HCT116 (cell line): ENCODE measurements at regions not wholly inside any gene's neighbourhood (a gene's known extent, or its start where the extent isn't known, plus 50 kb on each side); places are given as distances from the start of the nearest gene placed in this dataset.

Source experiments
- ATAC-seq: fragments of 200-7000 bp; cut with Tn5 transposase; 2 replicates; pipeline ENCODE4 v1.9.1; 2020; ENCODE audit warnings: mild to moderate bottlenecking, moderate library complexity
- BruUV-seq: library from RNA; stranded (reverse); fragments of 400-500 nt; replicated peaks from 2 replicates; lab custom pipeline; 2021; lab: Mats Ljungman, UMichigan
- CTCF ChIA-PET: fragments of 300-600 bp; sonication (Branson Sonifier 250); formaldehyde crosslinking; loops from one replicate; lab custom pipeline; 2021; ENCODE audit warnings: antibody characterized with exemption; lab: Charles Lee
- POLR2A ChIA-PET: fragments of 300-600, 350-600 bp; sonication (Branson Sonifier 250); formaldehyde crosslinking; loops from one replicate; lab custom pipeline; 2021; ENCODE audit warnings: antibody characterized with exemption; lab: Charles Lee
- RAD21 ChIA-PET, 2 experiments: fragments of 300-600 bp; sonication (Branson Sonifier 250); formaldehyde crosslinking; loops; one replicate each; lab custom pipeline; 2023; ENCODE audit warnings: low total read pairs in 2 of 2; ENCODE audit not compliant: uncharacterized antibody in 2 of 2, unreplicated experiment in 2 of 2, low non-redundant PET in 1 of 2; lab: Charles Lee
- DNase-seq: peaks from one replicate; pipeline ENCODE4 v3.0.0-alpha.2; 2010; ENCODE audit warnings: low read depth, low spot score
- H2AFZ ChIP-seq: fragments of 200-600 bp; shearing (Covaris generic), sonication (generic); 2 replicates; pipeline ENCODE4 v1.6.1; 2017; ENCODE audit warnings: low read depth, mixed run types, mixed read lengths, antibody characterized with exemption, low read length; ENCODE audit not compliant: poor library complexity, severe bottlenecking
- H3K27ac ChIP-seq: 2 replicates; pipeline ENCODE4 v1.5.1; 2012; ENCODE audit warnings: low read depth, low read length
- H3K27me3 ChIP-seq: fragments of 200-600 bp; sonication (generic); 2 replicates; pipeline ENCODE4 v1.6.1; 2016; ENCODE audit warnings: mixed run types, low read length, mixed read lengths; ENCODE audit not compliant: insufficient read depth
- H3K36me3 ChIP-seq, 2 experiments: fragments of 200-500 bp in 1 of 2; fragments of 200-600 bp in 1 of 2; sonication (Bioruptor generic) in 1 of 2; sonication (generic) in 1 of 2; 2 replicates each; pipeline versions ENCODE4 v1.5.1 to v1.6.1; 2014 to 2016; ENCODE audit warnings: low read length in 2 of 2, inconsistent platforms in 1 of 2, mixed read lengths in 1 of 2, mixed run types in 1 of 2; ENCODE audit not compliant: insufficient read depth in 2 of 2, control insufficient read depth in 1 of 2
- H3K4me1 ChIP-seq, 2 experiments: fragments of 200-600 bp in 1 of 2; sonication (generic) in 1 of 2; 2 replicates each; pipeline versions ENCODE4 v1.5.1 to v1.6.1; 2012 to 2017; ENCODE audit warnings: low read length in 2 of 2, inconsistent platforms in 1 of 2, mild to moderate bottlenecking in 1 of 2, mixed read lengths in 1 of 2, mixed run types in 1 of 2, moderate library complexity in 1 of 2; ENCODE audit not compliant: insufficient read depth in 2 of 2, control insufficient read depth in 1 of 2
- H3K4me2 ChIP-seq: fragments of 200-600 bp; sonication (generic); 2 replicates; pipeline ENCODE4 v1.6.1; 2017; ENCODE audit warnings: mixed run types, low read length, mixed read lengths
- H3K4me3 ChIP-seq, 2 experiments: fragments of 200-600 bp in 1 of 2; sonication (generic) in 1 of 2; replicated peaks in 1 of 2; 2 replicates each; pipeline ENCODE4 v1.5.1; 2011 to 2016; ENCODE audit warnings: low read length in 2 of 2, control low read depth in 1 of 2, low read depth in 1 of 2, mild to moderate bottlenecking in 1 of 2, mixed read lengths in 1 of 2, mixed run types in 1 of 2
- H3K79me2 ChIP-seq: fragments of 200-600 bp; sonication (generic); 2 replicates; pipeline ENCODE4 v1.6.1; 2017; ENCODE audit warnings: mild to moderate bottlenecking, mixed run types, low read length, moderate library complexity, mixed read lengths; ENCODE audit not compliant: insufficient read depth
- H3K9ac ChIP-seq: fragments of 200-600 bp; sonication (generic); 2 replicates; pipeline ENCODE4 v1.6.1; 2016; ENCODE audit warnings: low read length, mixed read lengths
- H3K9me2 ChIP-seq: fragments of 200-600 bp; sonication (generic), shearing (Covaris generic); 2 replicates; pipeline ENCODE4 v1.6.1; 2017; ENCODE audit warnings: mixed run types, mild to moderate bottlenecking, moderate library complexity; ENCODE audit not compliant: insufficient read depth
- H3K9me3 ChIP-seq, 2 experiments: fragments of 200-500 bp in 1 of 2; fragments of 200-600 bp in 1 of 2; sonication (Bioruptor generic) in 1 of 2; sonication (generic) in 1 of 2; 2 replicates each; pipeline ENCODE4 v1.6.1; 2014 to 2017; ENCODE audit warnings: low read length in 2 of 2, mixed read lengths in 2 of 2, inconsistent platforms in 1 of 2, low read depth in 1 of 2, mild to moderate bottlenecking in 1 of 2, mixed run types in 1 of 2, moderate library complexity in 1 of 2; ENCODE audit not compliant: control insufficient read depth in 1 of 2, insufficient read depth in 1 of 2
- H4K20me1 ChIP-seq: fragments of 200-600 bp; sonication (generic), shearing (Covaris generic); 2 replicates; pipeline ENCODE4 v1.6.1; 2017; ENCODE audit warnings: mixed run types, mild to moderate bottlenecking, moderate library complexity; ENCODE audit not compliant: insufficient read depth
- CBX3 ChIP-seq: IDR thresholded peaks from 2 replicates; pipeline ENCODE4 v1.6.1; 2012; ENCODE audit warnings: low read depth
- EGR1 ChIP-seq: IDR thresholded peaks from 2 replicates; pipeline ENCODE4 v1.6.1; 2012; ENCODE audit warnings: low read depth
- ELF1 ChIP-seq: IDR thresholded peaks from 2 replicates; pipeline ENCODE4 v1.6.1; 2012; ENCODE audit warnings: low read depth, borderline replicate concordance
- EZH2 ChIP-seq: fragments of 200-600 bp; sonication (generic); IDR thresholded peaks from 2 replicates; pipeline ENCODE4 v1.6.1; 2017; ENCODE audit warnings: antibody characterized with exemption, mixed run types
- EZH2phosphoT487 ChIP-seq: fragments of 200-600 bp; IDR thresholded peaks from 2 replicates; pipeline ENCODE4 v1.6.1; 2018; ENCODE audit warnings: antibody characterized with exemption, borderline replicate concordance
- RAD21 ChIP-seq: IDR thresholded peaks from 2 replicates; pipeline ENCODE4 v1.6.1; 2012; ENCODE audit warnings: low read depth, mild to moderate bottlenecking
- ZFX ChIP-seq: fragments of 450-650 bp; IDR thresholded peaks from 2 replicates; pipeline ENCODE4 v1.6.1; 2017
- intact Hi-C: fragments of 100-400 bp; cut with micrococcal nuclease; formaldehyde crosslinking; loops from 2 replicates; pipeline ENCODE4 v1.10.0; 2022
- TF ChIP-seq, protein P1 (sequence below): IDR thresholded peaks from 2 replicates; pipeline ENCODE4 v1.6.1; 2012
- TF ChIP-seq, protein P2 (sequence below): IDR thresholded peaks from 2 replicates; pipeline ENCODE4 v1.6.1; 2011; ENCODE audit warnings: mild to moderate bottlenecking, low read length, moderate library complexity; ENCODE audit not compliant: insufficient replicate concordance; ENCODE audit errors: extremely low read depth

- TF ChIP-seq, protein P1, sequence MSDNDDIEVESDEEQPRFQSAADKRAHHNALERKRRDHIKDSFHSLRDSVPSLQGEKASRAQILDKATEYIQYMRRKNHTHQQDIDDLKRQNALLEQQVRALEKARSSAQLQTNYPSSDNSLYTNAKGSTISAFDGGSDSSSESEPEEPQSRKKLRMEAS = no peak
- TF ChIP-seq EZH2phosphoT487 (no peak), ELF1 (no peak), EGR1 (no peak), EZH2 (no peak), CBX3 (no peak)
- TF ChIP-seq, protein P2, sequence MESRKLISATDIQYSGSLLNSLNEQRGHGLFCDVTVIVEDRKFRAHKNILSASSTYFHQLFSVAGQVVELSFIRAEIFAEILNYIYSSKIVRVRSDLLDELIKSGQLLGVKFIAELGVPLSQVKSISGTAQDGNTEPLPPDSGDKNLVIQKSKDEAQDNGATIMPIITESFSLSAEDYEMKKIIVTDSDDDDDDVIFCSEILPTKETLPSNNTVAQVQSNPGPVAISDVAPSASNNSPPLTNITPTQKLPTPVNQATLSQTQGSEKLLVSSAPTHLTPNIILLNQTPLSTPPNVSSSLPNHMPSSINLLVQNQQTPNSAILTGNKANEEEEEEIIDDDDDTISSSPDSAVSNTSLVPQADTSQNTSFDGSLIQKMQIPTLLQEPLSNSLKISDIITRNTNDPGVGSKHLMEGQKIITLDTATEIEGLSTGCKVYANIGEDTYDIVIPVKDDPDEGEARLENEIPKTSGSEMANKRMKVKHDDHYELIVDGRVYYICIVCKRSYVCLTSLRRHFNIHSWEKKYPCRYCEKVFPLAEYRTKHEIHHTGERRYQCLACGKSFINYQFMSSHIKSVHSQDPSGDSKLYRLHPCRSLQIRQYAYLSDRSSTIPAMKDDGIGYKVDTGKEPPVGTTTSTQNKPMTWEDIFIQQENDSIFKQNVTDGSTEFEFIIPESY = no peak
Observed at GRCh38 chr1:98355656-98356383, 305.7 kb upstream of the SNX7 start (continued).

DNA sequence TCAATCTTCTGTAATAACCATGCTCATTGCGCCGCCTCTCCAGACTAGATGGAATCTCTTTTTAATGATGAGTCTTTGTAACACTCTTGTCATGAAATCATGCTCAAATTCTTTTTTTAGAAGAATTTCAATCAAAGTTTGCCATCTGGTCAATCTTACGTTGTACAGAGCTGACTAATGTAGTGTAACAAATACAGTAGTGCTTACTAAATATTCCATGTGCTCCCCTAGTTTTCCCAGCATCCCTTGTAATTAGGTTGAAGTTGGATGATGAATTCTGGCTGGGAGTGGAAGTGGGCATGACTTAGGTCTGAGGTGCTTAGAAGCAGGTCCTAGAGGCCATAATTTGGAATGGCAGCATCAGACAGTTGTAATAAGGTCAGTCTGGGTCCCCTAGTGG lies 309.1 kb upstream of the SNX7 start:
- POLR2A ChIA-PET = no interaction called here
- H3K4me3 ChIP-seq = no peak overlapping the region
- TF ChIP-seq, protein P2 = no peak
- TF ChIP-seq ZFX = no peak
- TF ChIP-seq, protein P1 = no peak
- no peak for TF ChIP-seq RAD21
- H3K4me2 ChIP-seq = no peak overlapping the region
- H2AFZ ChIP-seq = no peak overlapping the region
- no peaks in the 10 kb centered on the region for H3K4me1 ChIP-seq
- no peak overlapping the region for H3K9ac ChIP-seq
- no peaks in the 10 kb centered on the region for H3K36me3 ChIP-seq
- CTCF ChIA-PET = no interaction called here
- BruUV-seq = no TSS peak
- DNase-seq = no peak
- ATAC-seq = peak; percentile 52; the same call in 1 of the 2 replicates
- RAD21 ChIA-PET = no interaction called here
- no peaks in the 10 kb centered on the region for H3K27me3 ChIP-seq
- H3K79me2 ChIP-seq = no peaks in the 10 kb centered on the region
- intact Hi-C loops = no loop called here
- no peaks in the 10 kb centered on the region for H4K20me1 ChIP-seq
- H3K27ac ChIP-seq = no peak overlapping the region
- H3K9me2 ChIP-seq = 0 out of 2 replicates have a peak, but pooled peaks cover 4% of the 10 kb centered on the region
- H3K9me3 ChIP-seq = no peaks in the 10 kb centered on the region
